HG03342 (cell line): ENCODE measurements at regions not wholly inside any gene's neighbourhood (a gene's known extent, or its start where the extent isn't known, plus 50 kb on each side); places are given as distances from the start of the nearest gene placed in this dataset.
"Not testable (repeated sequence)": the region's sequence is repeated elsewhere in the genome, so short reads cannot be mapped to it uniquely, and the experiment has no call there.

Source experiments
- ATAC-seq: cut with Tn5 transposase; IDR thresholded peaks from one replicate; pipeline ENCODE4 v1.9.1; 2021; ENCODE audit warnings: mild to moderate bottlenecking, moderate library complexity; ENCODE audit not compliant: unreplicated experiment

GRCh38 chr3:139267300-139268246 lies 76.2 kb upstream of the MRPS22 start:
- no peak for ATAC-seq

GRCh38 chr3:139269984-139270383 lies 73.8 kb upstream of the MRPS22 start:
- ATAC-seq: no peak

GRCh38 chr3:139270652-139271051 lies 73.2 kb upstream of the MRPS22 start:
- not testable (repeated sequence) for ATAC-seq

- ATAC-seq: no peak
Measured at GRCh38 chr3:139280027-139280671, 63.7 kb upstream of the MRPS22 start.

- ATAC-seq: no peak
Measured at GRCh38 chr3:139281096-139281495, 62.7 kb upstream of the MRPS22 start.

GRCh38 chr3:139281522-139282196 lies 62.2 kb upstream of the MRPS22 start:
- ATAC-seq: no peak

- ATAC-seq: no peak
Measured at GRCh38 chr3:139283301-139283700, 60.5 kb upstream of the MRPS22 start.

- no peak for ATAC-seq
Measured at GRCh38 chr3:139284221-139284620, 59.6 kb upstream of the MRPS22 start.

GRCh38 chr3:139285691-139286090 lies 58.1 kb upstream of the MRPS22 start:
- no peak for ATAC-seq

- ATAC-seq: no peak
Measured at GRCh38 chr3:139286241-139286640, 57.6 kb upstream of the MRPS22 start.

- no peak for ATAC-seq
Measured at GRCh38 chr3:139286825-139287224, 57.0 kb upstream of the MRPS22 start.

GRCh38 chr3:139287557-139287956 lies 56.3 kb upstream of the MRPS22 start:
- ATAC-seq: no peak

GRCh38 chr3:139288266-139288821 lies 55.5 kb upstream of the MRPS22 start:
- no peak for ATAC-seq

GRCh38 chr3:139289860-139290524 lies 53.8 kb upstream of the MRPS22 start:
- ATAC-seq: no peak

- ATAC-seq: no peak
Measured at GRCh38 chr3:139291276-139292051, 52.4 kb upstream of the MRPS22 start.

- ATAC-seq: no peak
Measured at GRCh38 chr3:139292192-139292591, 51.6 kb upstream of the MRPS22 start.

- no peak for ATAC-seq
Measured at GRCh38 chr3:139292711-139293664, 50.8 kb upstream of the MRPS22 start.

GRCh38 chr3:139293665-139294023 lies 50.2 kb upstream of the MRPS22 start:
- ATAC-seq: no peak
